ENCODE measurements at regions not wholly inside any gene's neighbourhood (a gene's known extent, or its start where the extent isn't known, plus 50 kb on each side); places are given as distances from the start of the nearest gene placed in this dataset.

GRCh38 chr13:91270031-91270430 lies 77.5 kb upstream of the MIR17HG start:
- TF ChIP-seq EZH2phosphoT487 (IDR thresholded peaks at IDR 0.05; ENCODE audit: low read depth, severe bottlenecking, unreplicated experiment) (no peak), CTCF (IDR thresholded peaks at IDR 0.05; ENCODE audit: poor library complexity) (no peak), EZH2 (IDR thresholded peaks at IDR 0.05; ENCODE audit: borderline replicate concordance) (no peak)
- H2AFZ ChIP-seq = no peak overlapping the region
- 66% methylated on average over 3 of the region's 3 CpGs for WGBS (ENCODE audit: low lambda C conversion rate, missing lambda C conversion rate)
- no peaks in the 10 kb centered on the region for H3K36me3 ChIP-seq (replicated peaks; ENCODE audit: insufficient read depth, low read depth)
- H3K79me2 ChIP-seq = no peaks in the 10 kb centered on the region
- no peak overlapping the region for H3K4me2 ChIP-seq
- no peak overlapping the region for H3K4me3 ChIP-seq
- H3K9me2 ChIP-seq (replicated peaks; ENCODE audit: insufficient read depth) = no peaks in the 10 kb centered on the region
- no peaks in the 10 kb centered on the region for H3K27me3 ChIP-seq
- H3K4me1 ChIP-seq (ENCODE audit: insufficient read depth) = no peaks in the 10 kb centered on the region
- no peaks in the 10 kb centered on the region for H3K9me3 ChIP-seq (ENCODE audit: low read depth)
- DNase-seq (ENCODE audit: low spot score) = no peak
- H3K27ac ChIP-seq = no peak overlapping the region
- H4K20me1 ChIP-seq (ENCODE audit: insufficient read depth, poor library complexity, severe bottlenecking) = no peaks in the 10 kb centered on the region

GRCh38 chr13:91272235-91272777 lies 75.2 kb upstream of the MIR17HG start:
- Histone ChIP-seq H3K4me3 (no peak overlapping the region), H3K4me1 (ENCODE audit: insufficient read depth) (no peaks in the 10 kb centered on the region), H3K4me2 (no peak overlapping the region), H3K79me2 (no peaks in the 10 kb centered on the region), H3K9me3 (ENCODE audit: low read depth) (no peaks in the 10 kb centered on the region), H3K9me2 (replicated peaks; ENCODE audit: insufficient read depth) (no peaks in the 10 kb centered on the region), H3K27ac (no peak overlapping the region), H2AFZ (no peak overlapping the region), H3K36me3 (replicated peaks; ENCODE audit: insufficient read depth, low read depth) (no peaks in the 10 kb centered on the region), H3K27me3 (no peaks in the 10 kb centered on the region), H4K20me1 (ENCODE audit: insufficient read depth, poor library complexity, severe bottlenecking) (no peaks in the 10 kb centered on the region)
- TF ChIP-seq EZH2 (IDR thresholded peaks at IDR 0.05; ENCODE audit: borderline replicate concordance) (no peak), CTCF (IDR thresholded peaks at IDR 0.05; ENCODE audit: poor library complexity) (no peak), EZH2phosphoT487 (IDR thresholded peaks at IDR 0.05; ENCODE audit: low read depth, severe bottlenecking, unreplicated experiment) (no peak)
- whole genome bisulfite sequencing (ENCODE audit: low lambda C conversion rate, missing lambda C conversion rate) = 90% methylated on average over 9 of the region's 9 CpGs
- DNase-seq (ENCODE audit: low spot score) = no peak

- no peaks in the 10 kb centered on the region for H3K9me2 ChIP-seq (replicated peaks; ENCODE audit: insufficient read depth)
- H3K27ac ChIP-seq = no peak overlapping the region
- no peaks in the 10 kb centered on the region for H3K9me3 ChIP-seq (ENCODE audit: low read depth)
- H3K36me3 ChIP-seq (replicated peaks; ENCODE audit: insufficient read depth, low read depth) = no peaks in the 10 kb centered on the region
- TF ChIP-seq EZH2 (IDR thresholded peaks at IDR 0.05; ENCODE audit: borderline replicate concordance) (no peak), EZH2phosphoT487 (IDR thresholded peaks at IDR 0.05; ENCODE audit: low read depth, severe bottlenecking, unreplicated experiment) (no peak), CTCF (IDR thresholded peaks at IDR 0.05; ENCODE audit: poor library complexity) (no peak)
- no peaks in the 10 kb centered on the region for H3K79me2 ChIP-seq
- no peak overlapping the region for H2AFZ ChIP-seq
- WGBS (ENCODE audit: low lambda C conversion rate, missing lambda C conversion rate) = 76% methylated on average over 3 of the region's 3 CpGs
- no peaks in the 10 kb centered on the region for H3K27me3 ChIP-seq
- H3K4me2 ChIP-seq = no peak overlapping the region
- no peak for DNase-seq (ENCODE audit: low spot score)
- no peaks in the 10 kb centered on the region for H3K4me1 ChIP-seq (ENCODE audit: insufficient read depth)
- no peak overlapping the region for H3K4me3 ChIP-seq
- H4K20me1 ChIP-seq (ENCODE audit: insufficient read depth, poor library complexity, severe bottlenecking) = no peaks in the 10 kb centered on the region
These were observed 73.8 kb upstream of the MIR17HG start for GRCh38 chr13:91273675-91274074.
